Iris pigment epithelial cell (primary cell): ENCODE measurements at regions not wholly inside any gene's neighbourhood (a gene's known extent, or its start where the extent isn't known, plus 50 kb on each side); places are given as distances from the start of the nearest gene placed in this dataset.
A peak's percentile ranks its signal among the peaks of the same experiment; 100 is the strongest.
"Not testable (repeated sequence)": the region's sequence is repeated elsewhere in the genome, so short reads cannot be mapped to it uniquely, and the experiment has no call there.

Source experiments
- DNase-seq: peaks from one replicate; pipeline ENCODE4 v3.0.0-alpha.2; 2011; ENCODE audit warnings: low read depth

DNA sequence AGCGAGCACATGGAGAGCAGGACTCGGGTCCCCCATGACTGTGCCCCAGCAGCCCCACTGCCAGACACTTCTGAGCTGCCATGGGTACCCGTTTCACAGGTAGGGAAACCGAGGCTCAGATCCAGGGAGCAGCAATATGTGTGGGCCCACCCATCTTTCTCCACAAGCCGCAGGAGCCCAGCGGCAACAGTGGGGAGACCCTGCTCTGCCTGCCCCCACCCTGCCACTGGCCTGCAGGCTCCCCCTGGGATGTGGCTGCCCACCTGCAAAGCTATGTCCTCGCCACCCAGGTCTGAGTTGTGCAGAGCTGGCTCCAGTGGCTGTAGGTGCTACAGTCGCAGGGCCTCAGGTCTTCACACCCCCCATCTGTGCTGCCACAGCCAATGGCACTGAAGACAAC is 50.6 kb upstream of the C1QTNF9B start:
- DNase-seq, result no peak

DNA sequence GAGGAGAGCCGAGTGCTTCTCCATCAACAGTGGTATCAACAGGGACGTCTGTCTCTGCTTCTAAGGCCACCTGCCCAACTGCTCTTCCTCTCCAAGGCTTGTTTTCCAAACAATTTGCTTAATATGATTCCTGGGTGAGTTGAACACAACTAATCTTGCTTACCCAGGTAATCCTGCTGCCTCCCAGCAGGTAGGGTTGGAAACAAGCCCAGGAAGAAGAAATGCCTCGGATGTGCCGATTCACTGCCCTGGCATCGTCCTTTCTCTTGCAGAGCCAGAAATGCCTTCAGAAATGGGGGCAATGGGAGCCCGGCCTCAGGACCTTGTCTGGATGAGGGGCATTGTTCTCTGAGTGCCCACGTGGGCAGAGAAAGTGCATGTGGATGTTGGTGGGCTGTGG is 51.9 kb upstream of the C1QTNF9B start:
- no peak for DNase-seq

DNA sequence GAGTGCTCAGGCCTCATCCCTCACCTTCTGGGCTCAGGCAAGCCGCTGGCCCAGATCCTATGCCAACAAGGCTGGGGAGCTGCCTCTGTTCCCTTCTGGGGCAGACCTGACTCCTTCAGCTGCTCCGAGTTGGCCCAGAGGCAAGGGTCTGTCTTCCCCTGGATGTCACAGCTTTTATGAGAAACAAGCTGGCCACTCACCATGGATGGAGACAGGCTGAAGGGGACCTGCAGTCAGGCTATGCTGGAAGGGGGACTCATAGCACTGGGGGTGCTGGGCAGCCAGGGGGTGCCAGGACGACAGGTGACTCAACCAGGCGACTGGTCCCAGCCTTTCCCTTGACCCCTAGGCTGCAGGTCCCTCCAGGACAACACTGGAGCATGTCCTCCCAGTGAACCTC is 52.4 kb upstream of the C1QTNF9B start:
- DNase-seq, result no peak

DNA sequence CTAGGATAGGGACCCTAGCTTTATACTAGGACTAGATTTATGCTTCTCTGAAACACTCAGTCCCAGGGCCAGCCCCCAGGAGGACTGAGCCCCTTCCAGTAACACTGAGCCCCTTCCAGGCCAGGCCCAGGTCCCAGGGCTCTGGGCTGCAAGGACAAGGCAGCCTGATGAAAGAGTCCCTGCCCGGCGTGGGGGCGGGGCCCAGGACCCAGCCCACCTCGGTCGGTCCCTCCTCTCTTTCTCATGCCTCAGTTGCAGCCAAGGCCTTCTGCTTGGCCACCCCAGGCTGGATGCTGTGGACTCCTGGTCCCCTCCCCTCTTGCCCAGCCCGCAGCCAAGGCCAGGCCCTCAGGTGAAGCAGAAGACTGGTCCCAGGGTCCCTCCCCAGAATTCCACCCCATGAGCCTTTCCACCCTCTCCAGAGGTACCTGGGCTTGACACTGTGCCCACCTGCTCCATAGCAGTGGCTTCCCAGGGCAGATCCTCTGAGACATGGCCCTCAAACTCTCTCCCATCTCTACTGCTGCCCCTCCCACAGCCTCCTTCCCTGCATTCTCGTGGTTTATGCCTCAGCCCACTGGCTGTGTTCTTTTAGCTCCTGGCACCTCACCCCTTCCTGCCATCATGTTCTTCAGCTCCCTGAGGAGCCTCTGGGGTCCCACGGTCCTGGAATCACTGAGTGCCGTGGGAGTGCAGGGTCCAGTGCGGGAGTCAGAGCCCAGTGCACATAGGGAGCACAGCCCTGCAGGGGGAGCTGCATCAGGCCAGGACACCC is 53.6 kb upstream of the C1QTNF9B start:
- DNase-seq, result no peak

DNA sequence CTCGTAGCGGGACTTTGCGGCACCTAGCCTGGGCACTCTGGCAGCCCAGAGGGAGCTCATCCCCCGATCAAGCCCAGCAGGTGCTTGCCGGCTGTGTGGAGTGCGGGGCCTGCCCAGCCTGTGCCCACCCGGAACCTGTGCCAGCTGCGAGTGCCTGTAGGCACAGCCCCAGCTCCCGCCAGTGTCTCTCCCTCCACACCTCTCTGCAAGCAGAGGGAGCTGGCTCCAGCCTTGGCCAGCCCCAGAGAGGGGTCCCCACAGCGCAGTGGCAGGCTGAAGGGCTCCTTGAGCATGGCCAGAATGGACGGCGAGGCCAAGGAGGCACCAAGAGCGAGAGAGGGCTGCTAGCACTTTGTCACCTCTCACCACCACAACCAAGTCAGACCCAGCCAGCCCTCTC is 55.5 kb upstream of the C1QTNF9B start:
- DNase-seq, result no peak

DNA sequence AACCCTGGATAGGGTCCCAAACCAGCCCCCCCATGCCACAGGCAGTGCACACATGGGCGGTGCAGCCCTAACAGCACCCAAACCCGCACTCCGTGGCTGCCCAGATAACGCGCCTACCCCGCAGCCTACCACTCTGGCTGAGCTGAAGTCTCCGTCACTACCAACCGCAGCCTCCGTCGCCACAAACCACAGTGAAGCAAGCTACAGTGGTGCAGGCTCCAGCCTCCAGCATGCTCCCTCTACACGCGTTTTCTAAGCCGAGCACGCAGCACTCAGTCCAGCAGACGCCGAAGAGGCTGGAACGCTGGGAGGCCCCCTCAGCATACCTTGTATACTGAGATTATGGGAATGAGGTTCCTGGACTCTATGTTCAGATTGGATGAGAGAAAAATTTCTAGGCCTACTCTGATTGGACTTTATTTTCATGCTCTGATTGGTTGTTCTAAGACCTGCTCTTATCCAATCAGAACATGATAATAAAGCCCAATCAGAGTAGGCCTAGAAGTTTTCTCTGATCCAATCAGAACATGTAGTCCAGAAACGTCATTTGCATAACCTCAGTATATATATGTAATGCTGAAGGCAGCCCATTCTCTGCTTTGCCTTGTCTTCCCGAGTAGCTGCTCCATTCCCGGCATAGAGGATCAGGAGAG is 56.7 kb upstream of the C1QTNF9B start:
- no peak for DNase-seq

DNA sequence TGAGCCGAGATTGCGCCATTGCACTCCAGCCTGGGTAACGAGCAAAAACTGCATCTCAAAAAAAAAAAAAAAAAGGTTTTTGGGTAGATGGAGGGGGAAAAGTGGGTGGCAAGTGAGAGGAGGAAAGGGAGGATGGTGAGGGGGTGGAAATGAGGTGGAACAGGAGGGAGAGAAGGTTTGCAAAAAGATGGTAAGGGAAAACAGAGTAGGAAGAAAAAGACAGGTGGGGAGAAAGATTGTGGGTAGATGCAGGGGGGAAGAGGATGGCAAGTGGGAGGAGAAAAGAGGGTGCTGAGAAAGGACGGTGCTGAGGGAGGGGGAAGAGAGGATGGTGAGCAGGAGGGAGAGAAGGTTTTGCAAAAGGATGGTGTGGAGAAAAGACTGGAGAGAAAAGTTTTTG is 57.8 kb upstream of the C1QTNF9B start:
- DNase-seq, result no peak

DNA sequence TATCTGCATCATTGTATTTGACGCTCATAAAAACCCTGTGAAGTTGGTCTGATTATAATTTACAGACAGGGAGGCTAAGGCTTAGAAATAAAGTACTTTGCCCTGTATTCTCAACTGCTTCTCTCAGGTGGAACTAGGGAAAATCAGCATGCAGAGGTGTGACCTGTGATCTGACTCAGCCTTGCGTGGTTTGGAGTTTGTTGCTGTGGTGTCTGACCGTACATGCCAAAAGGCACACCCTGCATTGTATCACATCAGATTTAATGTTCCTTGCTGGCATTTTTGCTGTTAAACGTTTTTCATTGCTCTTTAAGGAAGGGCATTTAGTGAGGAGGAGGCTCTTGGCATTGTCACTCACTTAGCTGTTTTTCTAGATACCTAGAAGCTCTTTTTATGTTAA is 58.8 kb upstream of the C1QTNF9B start:
- peak; percentile 56 for DNase-seq

DNA sequence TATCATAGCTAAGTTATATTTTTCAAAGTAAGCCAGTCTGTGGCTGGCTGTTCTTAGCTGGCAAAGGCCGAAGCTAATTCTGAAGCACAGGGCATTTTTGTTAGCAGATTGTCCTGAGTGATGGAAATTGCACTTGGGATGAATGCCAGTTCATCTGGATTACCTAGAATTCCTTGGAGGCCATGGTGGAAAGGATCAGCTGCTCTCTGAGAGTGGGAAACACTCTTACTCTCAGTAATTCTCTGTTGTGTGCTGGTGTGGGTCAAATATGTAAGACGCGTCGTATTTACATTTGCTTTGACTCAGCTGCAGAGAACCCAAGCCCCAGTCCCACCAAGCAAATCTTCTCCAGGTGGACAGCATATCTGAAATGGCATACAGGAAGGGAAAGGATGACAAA is 60.7 kb upstream of the C1QTNF9B start:
- DNase-seq, result no peak

DNA sequence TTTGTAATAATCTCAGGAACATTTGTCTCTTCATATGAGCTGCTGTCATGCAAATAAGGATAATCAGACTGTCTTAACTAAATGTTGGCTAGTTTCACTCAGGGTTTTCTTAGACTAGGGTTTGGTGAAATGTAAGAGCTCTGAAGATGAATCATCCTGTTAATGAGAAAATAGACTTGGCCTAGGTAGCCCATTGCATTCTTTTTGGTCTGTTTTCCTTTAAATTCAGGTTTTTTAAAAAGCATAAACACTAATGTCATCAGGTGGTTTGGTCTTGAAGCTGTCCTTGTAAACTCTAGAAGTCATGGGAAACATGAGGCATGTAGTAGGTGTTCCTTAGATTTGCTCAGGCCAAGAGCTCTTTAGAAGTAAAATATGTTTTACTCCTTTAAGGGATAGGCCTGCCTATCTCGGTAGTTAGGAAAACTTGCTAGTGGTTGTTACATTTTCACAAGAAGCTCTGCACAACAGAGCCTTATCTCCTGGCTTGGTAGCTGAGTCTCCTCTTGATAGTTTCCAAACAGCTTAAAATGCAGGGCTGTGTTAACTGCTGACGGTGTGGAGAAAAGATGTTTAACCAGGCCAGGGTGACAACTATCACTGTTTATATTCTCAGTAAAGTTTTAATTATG is 62.0 kb upstream of the C1QTNF9B start:
- peak; percentile 35 for DNase-seq

DNA sequence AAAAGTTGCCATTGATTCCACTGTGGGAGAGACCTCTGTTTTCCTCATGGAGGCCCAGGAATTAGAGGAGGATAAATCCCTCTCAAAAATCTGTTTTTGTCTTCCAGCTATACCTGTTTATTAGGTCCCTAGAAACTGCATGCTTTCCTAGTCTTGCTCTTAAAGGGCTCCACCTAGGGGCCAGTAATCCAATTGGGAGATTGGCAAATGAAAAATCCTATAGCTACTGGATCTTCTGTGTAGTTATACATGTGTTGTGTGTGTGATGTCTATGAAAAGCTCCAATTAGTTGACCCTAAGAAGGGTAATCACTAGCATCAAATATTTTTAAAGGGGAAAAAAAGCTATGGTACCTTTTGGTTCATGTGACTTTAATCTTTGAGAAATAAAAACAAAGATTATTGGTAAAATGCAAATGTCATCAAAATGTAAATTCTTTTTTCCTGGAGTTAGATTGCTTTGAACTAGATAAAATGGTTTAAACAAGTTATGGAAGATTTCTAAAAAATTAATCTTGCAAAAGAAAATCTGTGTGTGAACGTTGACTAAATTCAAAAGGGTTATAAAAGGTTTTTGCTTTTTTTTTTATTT is 63.4 kb upstream of the C1QTNF9B start:
- DNase-seq, result peak; percentile 47

DNA sequence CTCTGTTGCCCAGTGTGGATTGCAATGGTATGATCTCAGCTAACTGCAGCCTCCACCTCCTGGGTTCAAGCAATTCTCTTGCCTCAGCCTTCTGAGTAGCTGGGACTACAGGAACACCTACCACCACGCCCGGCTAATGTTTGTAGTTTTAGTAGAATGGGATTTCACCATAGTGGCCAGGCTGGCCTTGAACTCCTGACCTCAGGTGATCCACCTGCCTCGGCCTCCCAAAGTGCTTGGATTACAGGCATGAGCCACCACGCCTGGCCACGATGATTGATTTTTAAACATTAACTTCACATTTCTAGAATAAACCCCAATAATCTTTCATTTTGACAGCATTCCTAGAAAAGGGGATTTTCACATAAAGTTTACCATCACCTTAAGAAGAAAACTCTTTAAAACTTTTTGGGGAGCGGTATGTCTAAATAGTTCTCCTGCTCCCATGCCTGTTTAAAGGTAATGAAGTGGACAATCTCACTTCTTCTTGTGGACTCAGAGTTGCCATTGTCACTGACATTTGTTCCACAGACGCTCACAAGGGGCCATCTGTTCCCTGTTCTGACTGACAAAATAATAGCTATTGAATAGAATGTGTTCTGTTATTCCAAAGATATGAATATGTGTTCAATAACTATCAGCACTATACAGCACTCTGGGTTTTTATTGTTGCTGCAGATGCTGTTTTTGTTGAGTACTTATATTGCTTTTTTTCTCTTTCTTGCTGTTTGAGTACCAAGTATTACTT is 66.1 kb upstream of the C1QTNF9B start:
- no peak for DNase-seq

DNA sequence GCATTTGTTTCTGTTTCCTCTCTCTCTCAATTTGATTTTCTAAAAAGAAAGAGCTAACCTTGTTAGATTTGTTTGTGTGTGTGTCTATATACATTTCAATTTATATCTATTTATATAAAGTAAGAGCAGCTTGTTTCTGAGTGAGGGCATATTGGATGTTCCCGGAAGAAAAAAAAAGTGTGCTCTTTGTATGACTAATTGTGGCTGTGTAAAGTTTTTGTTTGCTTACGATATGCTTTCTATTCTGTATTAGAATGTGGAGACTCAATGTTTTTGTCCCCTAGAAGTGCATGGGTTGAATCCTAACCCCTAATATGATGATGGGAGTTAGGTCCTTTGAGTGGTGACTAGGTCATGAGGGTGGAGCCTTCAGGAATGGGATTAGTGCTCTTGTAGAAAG is 66.6 kb upstream of the C1QTNF9B start:
- peak; percentile 24 for DNase-seq

DNA sequence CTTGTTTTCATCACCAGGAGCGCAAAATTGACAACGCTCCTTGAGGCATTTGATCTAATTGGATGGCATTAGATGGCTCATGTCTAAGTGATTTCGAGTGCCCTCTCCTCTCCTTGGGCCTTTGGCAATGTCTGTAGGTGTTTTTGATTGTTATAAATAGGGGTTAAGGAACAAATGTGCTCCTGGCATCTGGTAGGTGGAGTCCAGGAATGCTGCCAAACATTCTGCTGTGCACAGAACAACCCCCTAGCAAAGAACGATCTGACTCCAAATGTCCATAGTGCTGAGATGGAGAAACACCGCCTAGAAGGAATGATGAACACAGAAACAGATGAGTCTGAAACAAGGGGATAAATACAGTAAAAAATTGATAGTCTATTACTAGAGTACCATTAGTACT is 68.0 kb upstream of the C1QTNF9B start:
- DNase-seq, result no peak

DNA sequence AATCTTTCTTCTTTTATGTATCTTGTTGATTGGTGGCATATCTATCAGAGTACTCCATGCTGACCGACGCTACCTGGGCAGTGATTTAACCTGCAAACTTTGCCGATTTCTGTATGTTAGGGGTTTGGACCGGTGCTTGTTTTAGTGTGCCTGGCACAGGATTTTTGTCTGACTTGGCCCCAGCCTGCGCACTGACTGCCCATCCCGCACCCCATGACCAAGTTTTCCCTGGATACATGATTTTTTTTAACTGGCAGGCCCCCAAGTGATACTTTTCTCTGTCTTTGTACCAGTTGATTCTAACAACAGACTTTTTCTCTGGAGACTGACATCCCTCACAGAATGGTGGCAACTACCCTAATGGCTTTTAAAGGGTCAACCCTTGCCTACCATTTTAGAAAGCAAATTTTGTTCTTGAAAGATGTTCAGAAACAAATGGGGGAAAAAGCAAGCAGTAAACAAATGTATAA is 69.0 kb upstream of the C1QTNF9B start:
- DNase-seq, result no peak

DNA sequence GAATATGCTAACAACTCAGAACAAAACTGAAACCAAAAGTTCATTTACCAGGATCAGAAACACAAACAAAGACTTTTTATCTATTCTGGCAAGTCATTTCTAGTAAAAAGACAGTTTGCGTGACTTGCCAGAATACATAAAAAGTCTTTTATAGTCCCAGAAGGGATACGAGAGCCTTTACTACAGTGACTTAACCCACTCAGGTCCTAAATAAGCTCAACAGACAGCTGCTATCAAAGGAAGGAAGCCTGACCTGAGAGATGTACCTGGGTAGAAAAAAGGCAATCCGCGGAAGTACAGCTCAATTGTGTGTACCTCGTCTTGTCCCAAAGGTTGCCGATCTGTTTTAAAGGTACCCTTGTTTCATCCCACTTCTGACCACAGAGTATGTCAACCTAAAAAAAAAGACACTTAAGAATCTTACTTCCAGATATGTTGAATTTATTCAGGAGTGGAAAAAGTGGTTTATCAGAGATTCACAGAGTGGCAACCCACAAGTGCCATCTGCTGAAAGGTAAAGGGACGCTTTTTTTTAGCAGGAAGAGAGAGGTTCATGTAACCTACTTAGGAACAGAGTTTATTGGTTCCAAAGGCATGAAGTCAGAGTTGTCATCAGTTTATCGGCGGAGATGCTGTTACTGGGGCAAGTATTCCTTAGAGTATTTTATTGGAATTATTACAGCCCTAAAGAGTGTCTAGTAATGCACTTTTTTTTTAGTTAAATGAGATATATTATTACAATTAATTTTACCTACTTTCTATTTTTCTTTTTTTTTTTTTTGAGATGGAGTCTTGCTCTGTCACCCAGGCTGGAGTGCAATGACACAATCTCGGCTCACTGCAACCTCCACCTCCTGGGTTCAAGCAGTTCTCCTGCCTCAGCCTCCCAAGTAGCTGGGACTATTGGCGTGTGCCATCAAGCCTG is 69.7 kb upstream of the C1QTNF9B start:
- DNase-seq, result no peak

DNA sequence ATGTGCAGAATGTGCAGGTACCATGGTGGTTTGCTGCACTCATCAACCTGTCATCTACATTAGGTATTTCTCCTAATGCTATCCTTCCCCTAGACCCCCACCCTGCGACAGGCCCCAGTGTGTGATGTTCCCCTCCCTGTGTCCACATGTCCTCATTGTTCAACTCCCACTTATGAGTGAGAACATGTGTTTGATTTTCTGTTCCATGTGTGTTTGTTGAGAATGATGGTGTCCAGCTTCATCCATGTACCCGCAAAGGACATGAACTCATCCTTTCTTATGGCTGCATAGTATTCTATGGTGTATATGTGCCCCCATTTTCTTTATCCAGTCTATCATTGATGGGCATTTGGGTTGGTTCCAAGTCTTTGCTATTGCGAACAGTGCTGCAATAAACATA is 70.5 kb upstream of the C1QTNF9B start:
- not testable (repeated sequence) for DNase-seq

DNA sequence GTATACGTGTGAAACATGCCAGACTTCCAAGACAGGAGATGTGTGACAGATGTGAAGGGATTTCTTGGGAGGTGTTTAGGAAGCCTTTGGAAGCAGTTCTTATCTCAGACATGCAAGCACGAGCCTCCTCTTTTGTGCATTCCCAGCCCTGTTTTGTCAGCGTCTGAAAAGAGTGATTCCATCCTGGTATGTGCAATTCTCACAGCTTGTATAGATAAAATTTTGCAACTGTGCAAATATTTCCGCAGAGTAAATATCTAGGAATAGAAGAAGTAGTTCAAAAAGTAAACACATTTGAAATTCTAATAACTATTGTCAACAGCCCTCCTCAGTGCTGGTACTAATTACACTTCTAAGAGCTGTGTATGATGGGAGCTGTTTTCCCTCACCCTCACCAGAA is 72.3 kb upstream of the C1QTNF9B start:
- peak; percentile 56 for DNase-seq

DNA sequence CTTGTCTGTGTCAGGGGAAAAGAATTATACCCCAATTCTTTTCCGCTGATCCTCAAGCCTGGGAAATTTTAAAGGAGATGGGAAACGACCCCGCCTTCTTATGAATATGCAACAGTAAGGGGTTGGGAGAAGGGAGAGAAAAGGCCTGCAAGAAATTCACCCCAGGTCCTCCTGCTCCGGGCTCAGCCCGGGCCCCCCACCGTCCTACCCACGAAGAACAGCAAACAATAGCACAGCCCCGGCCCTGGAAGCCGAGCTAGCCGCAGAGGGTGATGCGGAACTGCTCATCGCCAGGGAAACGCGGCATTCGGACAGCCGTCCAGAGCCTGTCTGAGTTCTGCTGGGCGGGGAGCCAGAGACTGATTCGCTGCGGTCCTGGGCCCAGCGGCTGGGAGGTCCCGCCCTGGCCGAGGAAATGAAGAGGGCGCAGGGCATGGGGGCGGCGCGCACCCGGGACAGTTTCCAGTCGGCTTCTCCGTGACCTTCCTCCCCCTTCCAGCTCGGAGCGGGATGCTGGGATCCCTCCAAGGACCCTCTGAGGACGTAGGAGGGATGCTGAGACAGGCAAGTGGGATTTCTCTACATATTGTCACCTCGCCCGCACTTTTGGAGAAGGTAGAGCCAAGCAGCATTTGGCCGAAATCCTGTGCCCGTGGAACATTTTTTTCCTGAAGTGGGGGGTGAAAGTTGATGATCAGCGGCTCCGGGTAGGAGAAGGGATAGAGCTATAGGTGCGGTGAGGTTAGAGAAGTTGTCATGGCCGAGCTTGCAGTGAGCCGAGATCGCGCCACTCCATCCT is 82.3 kb upstream of the C1QTNF9B start:
- DNase-seq, result peak; percentile 87

DNA sequence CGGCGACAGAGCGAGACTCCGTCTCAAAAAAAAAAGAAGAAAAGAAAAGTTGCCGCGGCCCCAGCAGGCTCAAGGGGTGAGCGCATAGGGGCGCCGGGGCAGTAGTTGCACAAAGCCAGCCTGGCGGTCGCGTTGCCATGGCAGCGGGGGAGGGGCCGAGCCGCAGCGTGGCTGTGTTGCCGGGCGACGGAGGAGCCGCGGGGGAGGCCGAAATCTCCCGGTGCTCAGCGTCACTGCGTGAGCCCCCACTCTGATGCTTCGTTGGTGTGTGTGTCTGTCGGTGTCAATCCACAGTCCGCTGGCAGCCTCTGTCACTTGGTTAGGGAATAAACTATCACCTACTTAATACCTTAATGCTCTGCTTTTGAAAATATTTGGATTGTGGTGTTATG is 82.9 kb upstream of the C1QTNF9B start:
- peak; percentile 83 for DNase-seq
